ENCODE measurements at regions not wholly inside any gene's neighbourhood (a gene's known extent, or its start where the extent isn't known, plus 50 kb on each side); places are given as distances from the start of the nearest gene placed in this dataset.
"Not testable (repeated sequence)": the region's sequence is repeated elsewhere in the genome, so short reads cannot be mapped to it uniquely, and the experiment has no call there.

DNA sequence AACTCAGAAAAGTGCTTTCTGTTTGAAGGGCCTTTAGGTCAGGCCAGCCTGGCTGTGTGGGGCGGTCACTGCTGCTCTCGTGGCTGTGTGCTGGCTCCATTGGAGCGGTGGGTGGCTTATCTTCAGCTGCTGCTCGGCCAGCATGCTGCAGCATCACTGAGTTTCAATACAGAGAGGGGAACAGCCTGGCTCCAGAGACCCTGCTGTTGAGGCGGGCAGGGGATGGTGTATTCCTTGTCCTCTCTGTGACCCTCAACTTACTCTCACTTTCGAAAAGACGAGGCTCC, 248.5 kb upstream of the ONECUT1 start:
- no peak for DNase-seq (ENCODE audit: low read depth in 1 of 2, low spot score in 1 of 2)

DNA sequence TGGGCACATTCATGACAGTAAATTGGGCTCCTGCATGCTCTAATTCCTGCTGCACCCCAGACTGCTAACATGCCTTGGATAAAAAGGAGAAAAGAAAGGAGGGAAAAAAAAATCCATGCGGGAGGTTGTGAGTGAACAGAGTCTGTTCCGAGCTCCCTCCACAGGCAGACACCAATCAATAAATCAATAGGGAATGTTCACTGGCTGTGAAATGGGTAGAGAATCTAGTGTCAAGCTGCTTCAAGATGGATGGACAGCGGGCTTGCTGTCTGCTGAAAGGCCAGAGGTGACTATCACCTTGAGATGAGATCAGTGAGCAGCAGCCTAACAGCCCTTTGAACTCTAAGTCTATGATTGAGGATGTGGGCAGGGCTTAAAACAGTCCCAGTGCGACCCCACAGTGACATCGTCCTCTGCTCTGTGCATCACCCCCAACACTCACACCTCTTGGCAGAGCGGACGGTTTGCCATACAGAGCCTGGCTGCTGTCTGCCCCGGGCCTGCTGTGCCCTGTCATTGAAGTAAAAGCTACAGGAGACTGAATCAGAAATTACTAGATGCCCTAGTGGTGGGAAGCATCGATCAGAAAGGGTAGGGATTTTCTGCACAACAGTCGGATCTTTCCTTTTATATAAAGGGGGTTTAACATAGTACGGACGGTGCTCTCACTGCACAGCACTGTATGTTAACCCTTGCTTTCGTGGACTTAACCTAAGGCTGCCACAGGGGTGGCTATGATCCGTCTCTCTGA, 247.9 kb upstream of the ONECUT1 start:
- no peak for DNase-seq (ENCODE audit: low read depth in 1 of 2, low spot score in 1 of 2)

DNA sequence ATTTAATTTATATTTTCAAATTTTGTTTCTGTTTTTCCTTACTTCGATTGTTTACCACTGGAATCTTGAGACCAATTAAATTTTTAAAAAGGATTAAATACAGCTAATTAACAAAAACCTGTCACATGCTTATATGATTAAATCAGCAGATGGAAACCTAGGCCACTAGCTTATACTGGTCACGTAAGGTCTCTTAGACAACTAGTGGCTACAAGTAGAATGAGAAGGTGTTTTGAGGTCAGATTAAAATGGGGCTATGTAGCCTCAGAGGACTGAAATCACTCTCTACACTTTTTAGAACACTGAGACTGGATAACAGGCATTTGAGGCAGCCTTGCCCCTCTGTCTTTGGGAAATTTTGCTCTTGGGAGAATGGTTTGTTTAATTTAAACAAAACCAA, 246.5 kb upstream of the ONECUT1 start:
- DNase-seq (ENCODE audit: low read depth in 1 of 2, low spot score in 1 of 2), result no peak

DNA sequence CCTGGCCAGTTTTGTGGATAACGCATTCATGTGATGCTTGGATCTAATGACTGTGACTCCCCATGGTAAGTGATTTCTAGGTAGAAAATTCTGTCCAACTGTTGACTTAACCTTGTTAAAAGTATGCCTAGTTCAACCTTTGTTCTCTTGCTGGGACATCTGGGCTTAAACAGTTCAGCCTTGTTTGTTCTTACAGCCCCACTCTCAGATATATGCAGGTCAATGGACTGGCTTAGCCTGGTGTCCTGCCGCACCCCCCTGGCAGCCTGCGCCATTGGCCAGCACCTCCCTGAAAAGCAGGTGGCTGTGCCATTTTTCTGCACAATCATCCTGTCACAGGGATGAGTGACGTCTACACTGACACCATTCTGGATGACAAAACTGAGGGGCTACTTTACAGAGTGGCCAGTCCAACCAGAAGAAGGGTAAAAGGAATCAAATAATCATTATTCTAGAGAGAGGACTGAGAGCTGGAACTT, 244.7 kb upstream of the ONECUT1 start:
- no peak for DNase-seq (ENCODE audit: low read depth in 1 of 2, low spot score in 1 of 2)

DNA sequence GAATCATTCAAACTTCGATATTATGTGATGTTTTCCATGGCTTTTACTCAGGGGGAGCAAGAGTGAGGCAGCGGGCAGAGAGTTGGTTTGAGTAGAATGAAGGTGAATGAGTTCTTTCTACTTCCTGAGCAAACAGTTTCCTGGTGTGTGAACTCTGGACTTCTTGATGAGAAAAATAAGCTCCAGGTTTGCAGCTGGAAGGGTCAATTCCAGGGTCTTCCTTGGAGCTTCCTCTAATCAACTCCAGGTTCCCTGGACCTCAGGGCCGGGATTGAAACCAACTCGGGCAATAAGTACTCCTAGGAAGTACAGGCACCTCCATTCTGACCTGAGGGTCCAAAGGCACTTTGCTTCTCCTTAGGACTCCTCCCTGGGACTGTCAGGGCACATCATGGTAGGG, 243.6 kb upstream of the ONECUT1 start:
- no peak for DNase-seq (ENCODE audit: low read depth in 1 of 2, low spot score in 1 of 2)

DNA sequence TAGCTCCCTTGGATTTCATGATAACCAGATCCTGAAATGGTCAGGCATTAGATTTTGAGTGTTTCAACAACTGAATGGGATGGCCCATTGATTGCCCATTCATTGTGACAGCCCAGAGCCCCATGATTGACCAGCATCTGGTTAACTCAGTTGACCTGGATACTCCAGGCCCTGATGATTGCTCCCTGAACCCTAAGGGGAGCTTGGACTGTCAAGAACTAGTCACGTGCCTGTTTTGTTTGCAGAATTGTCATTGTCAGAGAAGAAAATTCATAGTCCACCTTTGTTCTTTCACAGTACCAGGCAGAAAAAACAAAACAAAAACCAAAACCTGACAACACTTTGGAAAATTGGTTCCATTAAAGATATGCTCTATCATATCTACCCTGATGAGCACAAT, 241.3 kb upstream of the ONECUT1 start:
- no peak for DNase-seq (ENCODE audit: low read depth in 1 of 2, low spot score in 1 of 2)

DNA sequence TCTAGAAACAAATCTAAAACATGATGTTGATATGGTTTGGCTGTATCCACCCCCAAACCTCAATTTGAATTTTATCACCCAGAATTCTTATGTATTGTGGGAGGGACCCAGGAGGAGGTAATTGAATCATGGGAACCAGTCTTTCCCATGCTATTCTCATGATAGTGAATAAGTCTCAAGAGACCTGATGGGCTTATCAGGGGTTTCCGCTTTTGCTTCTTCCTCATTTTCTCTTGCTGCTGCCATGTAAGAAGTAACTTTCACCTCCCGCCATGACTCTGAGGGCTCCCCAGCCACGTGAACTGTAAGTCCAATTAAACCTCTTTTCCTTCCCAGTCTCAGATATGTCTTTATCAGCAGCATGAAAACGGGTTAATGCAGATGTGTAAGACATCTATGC, 232.7 kb upstream of the ONECUT1 start:
- no peak for DNase-seq (ENCODE audit: low read depth in 1 of 2, low spot score in 1 of 2)

DNA sequence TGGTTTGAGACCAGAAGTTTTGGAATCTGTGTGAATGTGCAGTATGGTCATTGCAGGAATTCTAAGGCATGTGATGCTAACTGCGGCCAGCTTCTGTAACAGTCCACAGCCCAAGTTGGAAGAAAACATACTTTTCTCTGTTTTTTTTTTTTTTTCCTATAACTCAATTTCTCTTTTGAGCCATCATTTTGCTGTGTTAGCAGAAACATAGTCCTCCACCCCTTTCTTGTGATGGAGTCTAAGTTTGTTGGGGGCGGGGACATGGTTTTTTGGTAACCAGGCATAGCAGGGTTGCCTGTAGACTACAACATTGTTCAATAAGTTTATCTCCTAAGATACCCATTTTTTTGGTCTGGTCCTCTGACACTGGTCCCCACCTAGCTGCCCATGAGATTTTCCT, 223.2 kb upstream of the ONECUT1 start:
- DNase-seq (ENCODE audit: low read depth in 1 of 2, low spot score in 1 of 2), result no peak

DNA sequence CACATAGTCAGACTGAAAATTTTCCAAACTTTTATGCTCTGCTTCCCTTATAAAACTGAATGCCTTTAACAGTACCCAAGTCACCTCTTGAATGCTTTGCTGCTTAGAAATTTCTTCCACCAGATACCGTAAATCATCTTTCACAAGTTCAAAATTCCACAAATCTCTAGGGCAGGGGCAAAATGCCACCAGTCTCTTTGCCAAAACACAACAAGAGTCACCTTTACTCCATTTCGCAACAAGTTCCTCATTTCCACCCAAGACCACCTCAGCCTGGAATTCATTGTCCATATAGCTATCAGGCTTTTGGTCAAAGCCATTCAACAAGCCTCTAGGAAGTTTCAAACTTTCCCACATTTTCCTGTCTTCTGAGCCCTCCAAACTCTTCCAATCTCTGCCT, 221.6 kb upstream of the ONECUT1 start:
- not testable (repeated sequence) for DNase-seq (ENCODE audit: low read depth in 1 of 2, low spot score in 1 of 2)

DNA sequence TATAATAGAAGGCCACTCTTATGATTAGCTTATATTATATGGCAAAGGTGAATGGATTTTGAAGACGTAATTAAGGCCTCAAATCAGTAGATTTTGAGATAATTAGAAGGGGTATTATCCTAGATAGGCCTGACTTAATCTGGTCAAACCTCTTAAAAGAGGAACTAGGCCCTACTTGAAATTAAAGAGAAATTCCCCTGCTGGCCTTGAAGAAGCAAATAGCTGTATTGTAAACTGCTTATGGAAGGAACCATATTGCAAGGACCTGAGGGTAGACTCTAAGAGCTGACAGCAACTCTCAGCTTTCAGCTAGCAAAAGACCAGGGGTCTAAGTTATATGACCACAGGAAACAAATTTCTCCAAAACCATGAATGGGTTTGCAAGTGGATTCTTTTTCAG, 219.0 kb upstream of the ONECUT1 start:
- no peak for DNase-seq (ENCODE audit: low read depth in 1 of 2, low spot score in 1 of 2)

DNA sequence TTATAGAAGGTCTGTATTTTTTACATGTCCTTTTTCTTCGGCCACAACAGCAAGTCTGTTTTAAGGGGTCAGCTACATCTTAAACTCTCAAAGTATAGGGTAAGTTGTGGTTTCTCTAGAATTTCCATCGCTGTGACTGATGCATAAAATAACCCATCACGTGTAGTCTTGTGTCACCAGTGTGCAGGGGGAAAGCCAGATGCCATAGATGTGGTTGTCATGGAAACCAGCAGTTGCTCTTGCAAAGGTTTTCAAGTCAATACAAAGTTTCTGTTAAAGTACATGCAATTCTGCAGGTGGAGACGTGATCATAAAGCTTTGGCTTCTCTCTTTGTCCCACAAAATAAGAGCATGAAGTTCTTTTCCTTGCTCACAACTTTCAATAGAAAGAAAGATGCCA, 210.3 kb upstream of the ONECUT1 start:
- DNase-seq (ENCODE audit: low read depth in 1 of 2, low spot score in 1 of 2), result no peak

DNA sequence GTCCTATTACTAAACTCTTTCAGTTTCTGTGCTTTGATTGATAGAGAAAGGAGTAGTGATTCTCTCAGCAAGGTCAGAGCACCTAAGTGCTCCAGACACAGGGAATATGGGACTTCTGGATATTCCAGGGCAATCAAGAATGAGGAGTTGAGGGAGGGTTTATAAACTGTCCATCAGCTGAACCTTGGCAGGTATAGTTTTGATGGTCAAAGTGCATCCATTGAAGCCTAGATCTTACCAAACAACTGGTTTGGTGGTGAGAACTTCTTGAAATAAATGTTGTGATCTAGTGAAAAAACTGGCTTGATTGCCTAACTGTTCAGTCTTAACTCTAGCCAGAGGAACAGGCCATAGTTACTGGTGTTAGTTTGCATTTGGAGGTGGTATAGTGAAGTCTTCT, 207.0 kb upstream of the ONECUT1 start:
- DNase-seq (ENCODE audit: low read depth in 1 of 2, low spot score in 1 of 2), result no peak

DNA sequence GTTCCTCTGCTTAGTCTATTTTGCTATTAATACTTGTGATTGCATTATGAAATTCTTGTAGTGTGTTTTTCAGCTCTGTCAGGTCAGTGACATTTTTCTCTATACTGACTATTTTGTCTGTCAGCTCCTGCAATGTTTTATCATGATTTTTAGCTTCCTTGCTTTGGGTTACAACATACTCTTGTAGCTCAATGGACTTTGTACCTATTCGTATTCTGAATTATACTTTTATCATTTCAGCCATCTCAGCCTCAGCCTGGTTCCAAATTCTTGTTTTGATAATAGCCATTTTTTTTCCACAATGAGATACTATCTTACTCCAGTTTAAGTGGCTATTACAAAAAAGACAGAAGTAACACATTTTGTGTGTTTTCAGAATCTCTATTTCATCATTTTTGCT, 204.2 kb upstream of the ONECUT1 start:
- no peak for DNase-seq (ENCODE audit: low read depth in 1 of 2, low spot score in 1 of 2)

DNA sequence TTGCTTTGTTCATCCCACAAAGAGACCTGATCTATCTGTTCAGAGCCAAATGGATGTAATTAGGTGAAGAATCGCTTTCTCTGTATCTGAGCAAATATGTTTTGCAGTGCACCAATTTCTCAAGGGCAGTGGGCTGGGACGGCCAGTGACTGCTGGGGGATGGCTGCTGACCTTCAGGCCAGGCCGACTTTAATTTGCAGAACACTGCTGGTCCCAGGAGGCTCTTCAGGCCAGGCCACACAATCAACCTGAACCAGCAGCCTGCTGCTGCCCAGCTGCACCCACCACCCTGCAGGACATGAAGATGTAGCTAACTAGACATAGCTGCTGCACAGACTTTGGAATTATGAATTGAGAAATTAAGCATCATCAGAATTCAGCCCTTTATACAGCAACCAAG, 194.4 kb upstream of the ONECUT1 start:
- no peak for DNase-seq (ENCODE audit: low read depth in 1 of 2, low spot score in 1 of 2)

DNA sequence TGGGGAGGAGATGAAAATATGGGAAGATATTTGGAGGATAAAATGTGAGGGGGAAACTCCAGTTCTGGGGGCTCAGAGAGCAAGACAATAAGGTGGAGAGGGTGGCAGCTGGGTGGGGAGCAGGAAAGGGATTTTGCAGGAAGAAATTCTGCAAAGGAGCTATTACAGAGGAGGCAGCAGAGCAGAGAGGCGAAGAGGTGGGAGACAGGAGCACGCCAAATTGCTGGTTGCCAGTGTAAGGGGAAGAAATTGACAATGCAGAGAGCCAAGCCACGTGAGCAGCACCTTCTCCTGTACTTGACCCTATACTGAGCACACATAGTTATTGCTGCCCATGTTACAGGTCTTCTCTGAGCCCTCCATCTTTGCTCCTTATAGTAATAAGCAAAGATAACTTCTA, 190.3 kb upstream of the ONECUT1 start:
- no peak for DNase-seq (ENCODE audit: low read depth in 1 of 2, low spot score in 1 of 2)

DNA sequence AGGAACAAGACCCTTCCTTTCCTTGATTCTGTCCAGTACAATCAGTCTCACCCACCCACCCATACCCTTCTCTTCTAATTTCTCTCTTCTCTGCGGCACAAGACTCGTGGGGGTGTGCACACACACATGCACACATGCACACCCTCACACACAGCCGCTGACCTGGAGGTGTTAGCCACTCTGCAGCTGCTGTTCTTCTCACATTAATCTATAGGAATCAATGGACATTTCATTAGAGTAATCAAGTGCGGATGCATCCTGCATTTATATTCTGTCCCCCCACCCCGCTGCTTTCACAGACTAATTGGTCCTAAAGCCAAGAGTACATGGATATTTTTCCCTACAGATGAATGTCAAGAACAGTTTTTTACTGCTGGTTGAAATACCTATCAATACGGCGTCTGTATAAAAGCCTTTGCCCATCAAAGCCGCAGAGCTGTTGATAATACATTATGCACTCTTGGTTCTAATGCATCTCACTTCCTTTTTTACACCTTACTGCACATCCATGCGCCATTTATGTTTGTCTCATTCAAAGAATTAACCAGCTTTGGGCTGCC, 186.5 kb upstream of the ONECUT1 start:
- no peak for DNase-seq (ENCODE audit: low read depth in 1 of 2, low spot score in 1 of 2)

DNA sequence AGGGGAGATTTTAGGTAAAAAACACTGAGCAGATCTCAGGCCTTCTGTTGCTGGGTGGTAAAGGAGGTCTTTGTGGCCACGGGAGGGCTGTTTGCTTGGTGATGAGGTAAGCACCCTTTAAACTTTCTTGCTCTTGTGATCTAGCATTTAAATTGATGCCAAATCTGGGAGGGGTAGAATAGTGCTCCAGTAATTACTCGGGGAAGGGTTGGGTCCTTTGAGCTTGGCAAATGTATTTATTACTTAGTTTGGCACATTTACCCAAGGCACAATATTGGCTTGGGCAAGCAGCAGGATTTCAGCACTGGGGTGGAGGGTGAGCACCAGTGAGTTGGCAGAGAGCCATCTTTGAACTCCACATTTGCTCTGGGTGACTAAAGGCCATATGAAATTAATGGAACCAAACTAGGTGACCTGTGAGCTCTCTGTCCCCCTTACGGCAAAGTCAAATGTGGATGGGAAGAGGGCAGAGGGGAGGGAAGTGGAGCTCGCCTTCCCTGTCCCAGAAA, 185.9 kb upstream of the ONECUT1 start:
- DNase-seq (ENCODE audit: low read depth in 1 of 2, low spot score in 1 of 2), result no peak

DNA sequence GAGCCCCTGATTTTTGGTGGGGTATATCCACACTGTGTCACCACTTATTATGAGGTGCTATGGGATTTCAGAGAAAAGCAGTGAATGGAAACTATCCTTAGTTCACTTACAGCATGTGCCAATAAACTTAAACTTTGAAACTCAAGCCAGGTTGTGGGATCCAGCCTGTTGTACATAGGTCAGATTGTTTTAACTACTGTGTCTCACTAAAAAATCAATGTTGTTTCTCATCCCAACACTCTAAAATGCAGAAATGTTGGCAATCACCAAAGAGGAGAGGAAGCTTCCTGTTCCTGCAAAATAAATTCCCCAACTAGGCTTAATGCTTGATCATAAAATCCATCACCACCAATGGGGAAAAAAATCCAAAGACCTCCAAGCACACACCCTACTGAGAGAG, 173.7 kb upstream of the ONECUT1 start:
- no peak for DNase-seq (ENCODE audit: low read depth in 1 of 2, low spot score in 1 of 2)

DNA sequence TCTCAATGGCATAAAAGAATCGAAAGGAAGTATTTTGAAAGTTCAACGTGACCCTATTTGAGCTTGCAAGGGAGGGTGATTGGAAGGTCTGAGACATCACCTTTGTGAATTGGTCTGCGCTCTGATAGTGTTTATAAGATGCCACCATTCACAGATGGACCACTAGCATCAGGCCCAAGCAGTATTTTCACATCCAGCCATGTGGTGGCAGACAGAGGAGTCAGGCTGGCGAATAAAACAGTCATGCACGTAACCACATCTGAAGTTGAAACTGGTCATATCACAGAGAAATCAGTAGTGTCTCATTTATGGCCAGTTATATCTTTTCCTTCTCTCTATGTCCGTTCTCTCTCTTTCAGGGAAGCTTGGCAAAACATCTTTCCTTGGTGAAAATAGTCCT, 170.1 kb upstream of the ONECUT1 start:
- no peak for DNase-seq (ENCODE audit: low read depth in 1 of 2, low spot score in 1 of 2)

DNA sequence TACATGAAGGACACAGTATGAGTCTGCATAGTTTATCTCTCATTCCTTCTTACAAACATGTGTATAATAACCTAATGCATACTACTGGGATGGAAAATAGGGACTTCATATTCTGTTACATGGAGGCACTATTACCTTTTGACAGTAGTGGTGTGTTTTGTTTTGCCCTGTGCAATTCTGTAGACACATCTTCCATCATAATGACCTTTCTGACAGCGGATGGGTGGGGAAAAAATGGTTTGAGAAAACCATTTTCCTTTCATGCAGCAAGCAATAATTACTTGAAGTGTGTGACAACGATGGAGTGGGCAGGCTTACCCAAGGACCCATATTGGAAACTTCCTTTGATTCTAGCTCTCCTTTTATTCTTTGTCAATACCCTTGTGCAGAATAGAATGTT, 153.6 kb upstream of the ONECUT1 start:
- DNase-seq (ENCODE audit: low read depth in 1 of 2, low spot score in 1 of 2), result no peak

DNA sequence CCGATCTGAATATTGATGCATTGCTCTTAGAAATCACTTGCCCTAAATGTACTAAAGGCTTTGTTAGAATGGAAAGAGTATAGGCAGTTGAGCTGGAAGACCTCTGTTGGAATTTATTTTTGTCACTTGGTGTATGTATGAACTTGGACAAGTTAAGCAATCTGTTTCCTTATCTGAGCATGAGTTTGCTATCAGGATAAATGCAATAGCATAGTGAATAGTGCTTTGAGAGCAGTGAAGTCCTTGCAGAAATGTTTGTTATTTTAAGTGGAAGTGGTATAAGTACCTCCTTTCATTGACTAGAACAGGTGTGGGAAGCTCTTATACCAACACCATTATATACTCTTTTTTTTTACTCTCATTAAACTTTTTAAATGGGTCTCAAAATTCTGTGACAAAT, 146.4 kb upstream of the ONECUT1 start:
- no peak for DNase-seq (ENCODE audit: low read depth in 1 of 2, low spot score in 1 of 2)

DNA sequence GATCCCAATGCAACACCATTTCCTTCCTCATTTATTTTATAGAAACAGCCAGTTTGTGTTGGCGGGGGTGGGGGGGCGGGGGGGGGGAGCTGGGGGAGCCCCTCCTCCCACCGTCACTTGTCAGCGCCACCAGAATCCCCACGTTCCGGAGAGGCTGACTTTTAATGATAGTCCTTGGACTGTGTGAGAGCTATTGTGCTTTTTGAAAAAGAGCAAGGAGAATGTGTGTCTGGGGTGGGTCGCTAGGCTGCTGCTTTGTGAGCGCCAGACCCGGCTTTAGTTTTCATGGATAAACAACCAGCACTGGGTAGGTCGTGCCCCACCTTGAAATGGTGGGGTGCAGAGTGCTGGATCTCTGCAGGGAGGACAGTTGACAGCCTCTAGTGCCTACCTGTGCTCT, 135.0 kb upstream of the ONECUT1 start:
- DNase-seq (ENCODE audit: low read depth in 1 of 2, low spot score in 1 of 2), result no peak

DNA sequence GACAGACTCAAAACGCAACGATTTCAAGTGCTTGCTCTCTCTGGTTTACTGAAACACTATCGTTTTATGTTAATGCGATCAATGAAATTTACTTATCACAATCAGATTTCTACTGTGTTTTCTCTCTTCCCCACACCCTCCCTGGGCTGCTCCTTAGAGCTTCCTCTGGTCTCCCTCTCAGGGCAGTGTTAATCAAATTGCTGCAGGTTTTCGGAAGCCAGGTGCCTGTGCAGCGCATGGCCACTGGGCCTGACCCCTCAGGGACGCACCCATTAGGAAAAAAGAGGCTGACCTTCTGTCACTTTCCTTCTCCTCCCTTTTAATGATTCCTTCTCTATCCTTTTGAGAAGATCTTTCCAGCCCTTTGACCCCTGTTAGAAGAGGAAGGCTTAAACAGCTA, 134.5 kb upstream of the ONECUT1 start:
- no peak for DNase-seq (ENCODE audit: low read depth in 1 of 2, low spot score in 1 of 2)
